Activated CD8-positive, alpha-beta T cell treated with anti-CD3 and anti-CD28 coated beads for 36 hours (primary cell): ENCODE measurements at regions not wholly inside any gene's neighbourhood (a gene's known extent, or its start where the extent isn't known, plus 50 kb on each side); places are given as distances from the start of the nearest gene placed in this dataset.

Source experiments
- ATAC-seq: fragments of 200-7000 bp; cut with Tn5 transposase; one replicate; pipeline ENCODE4 v1.10.0; 2021; ENCODE audit warnings: mild to moderate bottlenecking, moderate library complexity
- CTCF ChIA-PET: fragments of 350-600 bp; sonication (Branson Sonifier 250); formaldehyde crosslinking; loops from one replicate; lab custom pipeline; 2021; ENCODE audit warnings: antibody characterized with exemption; lab: Charles Lee
- POLR2A ChIA-PET: fragments of 350-600 bp; sonication (Branson Sonifier 250); formaldehyde crosslinking; loops from one replicate; lab custom pipeline; 2021; ENCODE audit warnings: antibody characterized with exemption; lab: Charles Lee
- DNase-seq: peaks from one replicate; pipeline ENCODE4 v3.0.0-alpha.2; 2020
- H3K27ac Mint-ChIP-seq: one replicate; pipeline ENCODE4 v1.8.0; 2021; ENCODE audit warnings: mild to moderate bottlenecking, mixed read lengths
- H3K27me3 Mint-ChIP-seq: one replicate; pipeline ENCODE4 v1.8.0; 2021; ENCODE audit warnings: mixed read lengths
- H3K36me3 Mint-ChIP-seq: one replicate; pipeline ENCODE4 v1.8.0; 2021; ENCODE audit warnings: low read depth, mixed read lengths
- H3K4me1 Mint-ChIP-seq: one replicate; pipeline ENCODE4 v1.8.0; 2021; ENCODE audit warnings: low read depth, mixed read lengths
- H3K4me3 Mint-ChIP-seq: one replicate; pipeline ENCODE4 v1.8.0; 2021; ENCODE audit warnings: mild to moderate bottlenecking, moderate library complexity, mixed read lengths
- H3K9me3 Mint-ChIP-seq: one replicate; pipeline ENCODE4 v1.8.0; 2021; ENCODE audit warnings: mixed read lengths
- intact Hi-C: fragments of 100-400 bp; cut with micrococcal nuclease; formaldehyde crosslinking; loops from one replicate; pipeline ENCODE4 v1.10.0; 2022
- TF ChIP-seq, protein P1 (sequence below): fragments of 200-600 bp; IDR thresholded peaks from one replicate; pipeline ENCODE4 v1.8.0; 2022; ENCODE audit warnings: antibody characterized with exemption, mild to moderate bottlenecking

DNA sequence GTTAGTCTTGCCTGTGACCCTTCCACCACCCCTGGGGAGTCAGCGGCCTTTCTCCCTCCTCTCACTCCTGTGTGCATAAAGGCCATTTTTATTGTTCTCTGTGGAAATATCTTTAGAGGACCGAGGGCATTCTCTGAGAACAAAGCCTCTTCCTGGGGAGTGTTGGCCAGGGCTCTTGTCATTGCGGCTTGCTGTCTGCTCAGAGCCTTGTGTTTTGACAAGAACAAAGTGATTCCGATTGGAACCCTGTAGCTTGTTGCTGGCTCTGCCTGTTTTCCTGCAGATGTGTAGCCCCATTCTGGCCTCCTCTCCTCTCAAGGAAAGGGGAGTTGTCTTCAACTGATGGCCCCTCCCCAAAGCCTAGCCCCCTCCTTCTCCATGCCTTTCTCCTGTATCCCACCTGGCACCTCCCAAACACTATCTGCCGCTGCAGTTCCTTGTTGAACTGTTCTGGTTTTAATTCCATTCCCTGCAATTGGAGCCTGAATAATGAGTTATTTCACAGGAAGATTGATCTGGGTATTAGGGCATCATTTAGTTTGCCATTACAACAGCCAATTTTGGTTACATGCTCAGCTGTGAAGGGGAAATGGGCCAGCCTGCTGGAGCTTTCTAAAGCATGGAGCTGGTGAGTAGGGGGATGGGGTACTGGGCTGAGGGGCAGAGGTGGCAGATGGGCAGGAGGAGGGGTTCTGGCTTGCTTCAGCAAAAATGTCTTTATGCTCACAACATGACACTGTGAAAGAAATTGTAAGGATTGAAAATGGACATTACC, 252.5 kb downstream of the LRFN2 start:
- intact Hi-C loops: no loop called here
- DNase-seq (no peak), ATAC-seq (no peak)
- no peaks in the 10 kb centered on the region for H3K27me3 Mint-ChIP-seq
- TF ChIP-seq, protein P1, sequence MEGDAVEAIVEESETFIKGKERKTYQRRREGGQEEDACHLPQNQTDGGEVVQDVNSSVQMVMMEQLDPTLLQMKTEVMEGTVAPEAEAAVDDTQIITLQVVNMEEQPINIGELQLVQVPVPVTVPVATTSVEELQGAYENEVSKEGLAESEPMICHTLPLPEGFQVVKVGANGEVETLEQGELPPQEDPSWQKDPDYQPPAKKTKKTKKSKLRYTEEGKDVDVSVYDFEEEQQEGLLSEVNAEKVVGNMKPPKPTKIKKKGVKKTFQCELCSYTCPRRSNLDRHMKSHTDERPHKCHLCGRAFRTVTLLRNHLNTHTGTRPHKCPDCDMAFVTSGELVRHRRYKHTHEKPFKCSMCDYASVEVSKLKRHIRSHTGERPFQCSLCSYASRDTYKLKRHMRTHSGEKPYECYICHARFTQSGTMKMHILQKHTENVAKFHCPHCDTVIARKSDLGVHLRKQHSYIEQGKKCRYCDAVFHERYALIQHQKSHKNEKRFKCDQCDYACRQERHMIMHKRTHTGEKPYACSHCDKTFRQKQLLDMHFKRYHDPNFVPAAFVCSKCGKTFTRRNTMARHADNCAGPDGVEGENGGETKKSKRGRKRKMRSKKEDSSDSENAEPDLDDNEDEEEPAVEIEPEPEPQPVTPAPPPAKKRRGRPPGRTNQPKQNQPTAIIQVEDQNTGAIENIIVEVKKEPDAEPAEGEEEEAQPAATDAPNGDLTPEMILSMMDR: no peak
- ChIA-PET CTCF (no interaction called here), POLR2A (no interaction called here)
- no peaks in the 10 kb centered on the region for H3K9me3 Mint-ChIP-seq
- H3K36me3 Mint-ChIP-seq: no peaks in the 10 kb centered on the region
- H3K27ac Mint-ChIP-seq: no peak overlapping the region
- no peaks in the 10 kb centered on the region for H3K4me1 Mint-ChIP-seq
- H3K4me3 Mint-ChIP-seq: no peak overlapping the region

DNA sequence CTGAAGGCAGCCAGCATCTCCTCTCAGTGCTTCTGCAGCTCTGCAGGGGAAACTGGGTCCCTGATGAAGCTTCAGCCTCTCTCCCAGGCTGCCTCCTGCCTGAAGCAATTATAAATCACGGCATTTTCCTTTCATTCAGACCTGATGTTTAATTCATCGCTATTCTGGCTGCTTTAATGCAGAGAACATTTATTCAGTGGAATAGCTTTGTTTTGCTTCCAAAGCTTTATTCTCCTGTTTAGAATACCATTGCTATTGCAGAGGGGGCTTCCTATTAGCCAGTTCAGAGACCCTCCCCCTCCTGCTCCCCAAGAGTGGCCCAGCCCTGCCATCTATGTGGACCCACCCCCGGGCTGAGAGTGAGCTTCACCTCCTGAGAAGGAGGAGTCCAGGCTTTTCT, 255.6 kb downstream of the LRFN2 start:
- intact Hi-C loops: no loop called here
- peaks cover 4% of the 10 kb centered on the region for H3K27me3 Mint-ChIP-seq
- CTCF ChIA-PET: interaction anchor here (2.0 kb wide), 1 partner anchor 514 kb away, joined by 6 read pairs; no protein-coding TSS in a partner anchor

GRCh38 chr6:40330301-40330721, 256.9 kb downstream of the LRFN2 start:
- H3K27ac Mint-ChIP-seq: no peak overlapping the region
- H3K9me3 Mint-ChIP-seq: no peaks in the 10 kb centered on the region
- ATAC-seq (no peak), DNase-seq (no peak)
- ChIA-PET POLR2A (no interaction called here), CTCF (interaction anchor here (1.7 kb wide), 1 partner anchor 257 kb away, joined by 6 read pairs; the partner anchor contains the start of gene LRFN2)
- H3K4me3 Mint-ChIP-seq: no peak overlapping the region
- H3K36me3 Mint-ChIP-seq: no peaks in the 10 kb centered on the region
- peaks cover 12% of the 10 kb centered on the region for H3K27me3 Mint-ChIP-seq
- intact Hi-C loops: no loop called here
- TF ChIP-seq, protein P1: no peak
- peaks cover 5% of the 10 kb centered on the region for H3K4me1 Mint-ChIP-seq

More for the DNA sequence above, 255.6 kb downstream of the LRFN2 start:
- Mint-ChIP-seq H3K4me3 (no peak overlapping the region), H3K36me3 (no peaks in the 10 kb centered on the region), H3K27ac (no peak overlapping the region), H3K4me1 (peaks cover 2% of the 10 kb centered on the region), H3K9me3 (no peaks in the 10 kb centered on the region)
- DNase-seq: no peak
- no peak for ATAC-seq
- POLR2A ChIA-PET: no interaction called here
- TF ChIP-seq, protein P1: no peak

- Mint-ChIP-seq H3K36me3 (no peaks in the 10 kb centered on the region), H3K4me1 (peaks cover 5% of the 10 kb centered on the region), H3K9me3 (no peaks in the 10 kb centered on the region), H3K27me3 (peaks cover 15% of the 10 kb centered on the region), H3K4me3 (no peak overlapping the region), H3K27ac (no peak overlapping the region)
- ATAC-seq (no peak), DNase-seq (no peak)
- ChIA-PET CTCF (interaction anchor here (0.8 to 1.7 kb wide), 10 partner anchors 9 to 699 kb away, joined by 3 to 8 read pairs (median 4); partner anchors contain the start of gene LRFN2), POLR2A (no interaction called here)
- TF ChIP-seq, protein P1: peak; percentile 7
- intact Hi-C loops: no loop called here
Observed at GRCh38 chr6:40328986-40329545, 258.1 kb downstream of the LRFN2 start.
